HCT116 (cell line): ENCODE measurements at regions not wholly inside any gene's neighbourhood (a gene's known extent, or its start where the extent isn't known, plus 50 kb on each side); places are given as distances from the start of the nearest gene placed in this dataset.

Source experiments
- ATAC-seq: fragments of 200-7000 bp; cut with Tn5 transposase; 2 replicates; pipeline ENCODE4 v1.9.1; 2020; ENCODE audit warnings: mild to moderate bottlenecking, moderate library complexity
- BruUV-seq: library from RNA; stranded (reverse); fragments of 400-500 nt; replicated peaks from 2 replicates; lab custom pipeline; 2021; lab: Mats Ljungman, UMichigan
- CTCF ChIA-PET: fragments of 300-600 bp; sonication (Branson Sonifier 250); formaldehyde crosslinking; loops from one replicate; lab custom pipeline; 2021; ENCODE audit warnings: antibody characterized with exemption; lab: Charles Lee
- POLR2A ChIA-PET: fragments of 300-600, 350-600 bp; sonication (Branson Sonifier 250); formaldehyde crosslinking; loops from one replicate; lab custom pipeline; 2021; ENCODE audit warnings: antibody characterized with exemption; lab: Charles Lee
- RAD21 ChIA-PET, 2 experiments: fragments of 300-600 bp; sonication (Branson Sonifier 250); formaldehyde crosslinking; loops; one replicate each; lab custom pipeline; 2023; ENCODE audit warnings: low total read pairs in 2 of 2; ENCODE audit not compliant: uncharacterized antibody in 2 of 2, unreplicated experiment in 2 of 2, low non-redundant PET in 1 of 2; lab: Charles Lee
- DNase-seq: peaks from one replicate; pipeline ENCODE4 v3.0.0-alpha.2; 2010; ENCODE audit warnings: low read depth, low spot score
- H2AFZ ChIP-seq: fragments of 200-600 bp; shearing (Covaris generic), sonication (generic); 2 replicates; pipeline ENCODE4 v1.6.1; 2017; ENCODE audit warnings: low read depth, mixed run types, mixed read lengths, antibody characterized with exemption, low read length; ENCODE audit not compliant: poor library complexity, severe bottlenecking
- H3K27ac ChIP-seq: 2 replicates; pipeline ENCODE4 v1.5.1; 2012; ENCODE audit warnings: low read depth, low read length
- H3K27me3 ChIP-seq: fragments of 200-600 bp; sonication (generic); 2 replicates; pipeline ENCODE4 v1.6.1; 2016; ENCODE audit warnings: mixed run types, low read length, mixed read lengths; ENCODE audit not compliant: insufficient read depth
- H3K36me3 ChIP-seq, 2 experiments: fragments of 200-500 bp in 1 of 2; fragments of 200-600 bp in 1 of 2; sonication (Bioruptor generic) in 1 of 2; sonication (generic) in 1 of 2; 2 replicates each; pipeline versions ENCODE4 v1.5.1 to v1.6.1; 2014 to 2016; ENCODE audit warnings: low read length in 2 of 2, inconsistent platforms in 1 of 2, mixed read lengths in 1 of 2, mixed run types in 1 of 2; ENCODE audit not compliant: insufficient read depth in 2 of 2, control insufficient read depth in 1 of 2
- H3K4me1 ChIP-seq, 2 experiments: fragments of 200-600 bp in 1 of 2; sonication (generic) in 1 of 2; 2 replicates each; pipeline versions ENCODE4 v1.5.1 to v1.6.1; 2012 to 2017; ENCODE audit warnings: low read length in 2 of 2, inconsistent platforms in 1 of 2, mild to moderate bottlenecking in 1 of 2, mixed read lengths in 1 of 2, mixed run types in 1 of 2, moderate library complexity in 1 of 2; ENCODE audit not compliant: insufficient read depth in 2 of 2, control insufficient read depth in 1 of 2
- H3K4me2 ChIP-seq: fragments of 200-600 bp; sonication (generic); 2 replicates; pipeline ENCODE4 v1.6.1; 2017; ENCODE audit warnings: mixed run types, low read length, mixed read lengths
- H3K4me3 ChIP-seq, 2 experiments: fragments of 200-600 bp in 1 of 2; sonication (generic) in 1 of 2; replicated peaks in 1 of 2; 2 replicates each; pipeline ENCODE4 v1.5.1; 2011 to 2016; ENCODE audit warnings: low read length in 2 of 2, control low read depth in 1 of 2, low read depth in 1 of 2, mild to moderate bottlenecking in 1 of 2, mixed read lengths in 1 of 2, mixed run types in 1 of 2
- H3K79me2 ChIP-seq: fragments of 200-600 bp; sonication (generic); 2 replicates; pipeline ENCODE4 v1.6.1; 2017; ENCODE audit warnings: mild to moderate bottlenecking, mixed run types, low read length, moderate library complexity, mixed read lengths; ENCODE audit not compliant: insufficient read depth
- H3K9ac ChIP-seq: fragments of 200-600 bp; sonication (generic); 2 replicates; pipeline ENCODE4 v1.6.1; 2016; ENCODE audit warnings: low read length, mixed read lengths
- H3K9me2 ChIP-seq: fragments of 200-600 bp; sonication (generic), shearing (Covaris generic); 2 replicates; pipeline ENCODE4 v1.6.1; 2017; ENCODE audit warnings: mixed run types, mild to moderate bottlenecking, moderate library complexity; ENCODE audit not compliant: insufficient read depth
- H3K9me3 ChIP-seq, 2 experiments: fragments of 200-500 bp in 1 of 2; fragments of 200-600 bp in 1 of 2; sonication (Bioruptor generic) in 1 of 2; sonication (generic) in 1 of 2; 2 replicates each; pipeline ENCODE4 v1.6.1; 2014 to 2017; ENCODE audit warnings: low read length in 2 of 2, mixed read lengths in 2 of 2, inconsistent platforms in 1 of 2, low read depth in 1 of 2, mild to moderate bottlenecking in 1 of 2, mixed run types in 1 of 2, moderate library complexity in 1 of 2; ENCODE audit not compliant: control insufficient read depth in 1 of 2, insufficient read depth in 1 of 2
- H4K20me1 ChIP-seq: fragments of 200-600 bp; sonication (generic), shearing (Covaris generic); 2 replicates; pipeline ENCODE4 v1.6.1; 2017; ENCODE audit warnings: mixed run types, mild to moderate bottlenecking, moderate library complexity; ENCODE audit not compliant: insufficient read depth
- CBX3 ChIP-seq: IDR thresholded peaks from 2 replicates; pipeline ENCODE4 v1.6.1; 2012; ENCODE audit warnings: low read depth
- CEBPB ChIP-seq: IDR thresholded peaks from 2 replicates; pipeline ENCODE4 v1.6.1; 2012; ENCODE audit warnings: low read depth
- CTCF ChIP-seq, 3 experiments: fragments of 200-600 bp in 1 of 3; sonication (generic) in 1 of 3; IDR thresholded peaks in 2 of 3; conservative IDR thresholded peaks in 1 of 3; 2 replicates each; pipeline ENCODE4 v1.5.1; 2012 to 2017; ENCODE audit warnings: low read depth in 2 of 3, low read length in 2 of 3, antibody characterized with exemption in 1 of 3, borderline replicate concordance in 1 of 3, control low read depth in 1 of 3, mild to moderate bottlenecking in 1 of 3, mixed read lengths in 1 of 3, mixed run types in 1 of 3, moderate library complexity in 1 of 3; ENCODE audit not compliant: insufficient read depth in 1 of 3
- EGR1 ChIP-seq: IDR thresholded peaks from 2 replicates; pipeline ENCODE4 v1.6.1; 2012; ENCODE audit warnings: low read depth
- ELF1 ChIP-seq: IDR thresholded peaks from 2 replicates; pipeline ENCODE4 v1.6.1; 2012; ENCODE audit warnings: low read depth, borderline replicate concordance
- JUND ChIP-seq: IDR thresholded peaks from 2 replicates; pipeline ENCODE4 v1.6.1; 2012
- POLR2A ChIP-seq: IDR thresholded peaks from 2 replicates; pipeline ENCODE4 v1.7.0; 2011; ENCODE audit warnings: borderline replicate concordance; ENCODE audit not compliant: insufficient read depth, insufficient read length; ENCODE audit errors: extremely low read depth
- POLR2AphosphoS5 ChIP-seq: IDR thresholded peaks from 2 replicates; pipeline ENCODE4 v1.6.1; 2011; ENCODE audit warnings: mild to moderate bottlenecking, low read depth, low read length, moderate library complexity
- RAD21 ChIP-seq: IDR thresholded peaks from 2 replicates; pipeline ENCODE4 v1.6.1; 2012; ENCODE audit warnings: low read depth, mild to moderate bottlenecking
- SIN3A ChIP-seq: IDR thresholded peaks from 2 replicates; pipeline ENCODE4 v1.6.1; 2012; ENCODE audit warnings: low read depth
- SRF ChIP-seq: IDR thresholded peaks from 2 replicates; pipeline ENCODE4 v1.6.1; 2012; ENCODE audit warnings: low read depth
- YY1 ChIP-seq: IDR thresholded peaks from 2 replicates; pipeline ENCODE4 v1.6.1; 2011; ENCODE audit warnings: low read length, low read depth, moderate library complexity, mild to moderate bottlenecking; ENCODE audit not compliant: insufficient replicate concordance; ENCODE audit errors: extremely low read depth
- ZFX ChIP-seq: fragments of 450-650 bp; IDR thresholded peaks from 2 replicates; pipeline ENCODE4 v1.6.1; 2017
- ZNF274 ChIP-seq: fragments of 200-500 bp; sonication (Bioruptor generic); IDR thresholded peaks from 2 replicates; pipeline ENCODE4 v1.6.1; 2014; ENCODE audit warnings: mild to moderate bottlenecking, low read depth, low read length, inconsistent platforms
- intact Hi-C: fragments of 100-400 bp; cut with micrococcal nuclease; formaldehyde crosslinking; loops from 2 replicates; pipeline ENCODE4 v1.10.0; 2022
- TF ChIP-seq, protein P1 (sequence below): IDR thresholded peaks from 2 replicates; pipeline ENCODE4 v1.6.1; 2012
- TF ChIP-seq, protein P2 (sequence below): IDR thresholded peaks from 2 replicates; pipeline ENCODE4 v1.6.1; 2011; ENCODE audit warnings: mild to moderate bottlenecking, low read length, moderate library complexity; ENCODE audit not compliant: insufficient replicate concordance; ENCODE audit errors: extremely low read depth

DNA sequence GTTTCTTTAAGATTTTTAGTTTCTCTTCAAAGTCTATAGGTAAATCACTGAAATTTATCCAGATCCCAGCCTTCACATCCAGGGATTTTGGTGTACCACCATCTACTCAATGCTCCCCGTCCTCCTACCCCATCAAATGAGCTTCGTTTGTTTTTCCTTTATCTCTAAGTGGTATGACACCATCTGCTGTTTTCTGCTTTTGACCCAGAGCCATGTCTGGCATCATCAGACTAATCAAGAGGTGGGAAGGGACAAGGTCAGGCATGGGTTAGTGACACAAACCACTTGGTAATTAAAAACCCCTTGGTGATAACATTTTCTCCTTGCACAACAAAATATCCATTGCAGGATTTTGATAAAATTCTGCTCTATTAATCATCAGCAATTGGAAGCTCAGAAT lies 92.7 kb upstream of the GOLGA8J start (continued):
- no peak for TF ChIP-seq CTCF (IDR thresholded peaks at IDR 0.05 in 2 of 3, conservative IDR thresholded peaks at IDR 0.05 in 1 of 3; ENCODE audit: borderline replicate concordance in 1 of 3, insufficient read depth in 1 of 3, low read depth in 2 of 3, low read length in 2 of 3)

DNA sequence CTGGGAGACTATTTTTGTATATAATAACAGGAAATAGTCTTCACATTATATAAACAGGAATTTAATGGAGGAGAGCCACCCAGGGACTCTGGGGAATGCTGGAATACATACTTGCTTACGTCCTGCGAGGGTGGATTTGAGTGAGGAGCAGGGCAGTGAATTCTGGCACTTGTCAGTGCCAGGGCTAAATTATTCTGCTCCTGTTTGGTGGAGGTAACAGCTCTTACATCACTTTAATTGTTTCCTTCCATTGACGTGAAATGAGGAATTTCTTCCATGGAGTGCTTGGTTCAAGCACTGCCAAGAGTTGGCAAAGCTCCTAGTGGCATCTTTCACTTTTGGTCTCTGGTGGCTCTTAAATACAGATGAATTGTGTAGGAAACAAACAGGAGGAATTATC lies 94.1 kb upstream of the GOLGA8J start:
- Histone ChIP-seq H3K9me2 (no peaks in the 10 kb centered on the region), H3K9ac (no peak overlapping the region), H3K4me3 (no peak overlapping the region), H3K4me2 (no peak overlapping the region), H3K9me3 (no peaks in the 10 kb centered on the region), H2AFZ (no peak overlapping the region), H3K27me3 (no peaks in the 10 kb centered on the region), H3K27ac (no peak overlapping the region), H3K4me1 (no peaks in the 10 kb centered on the region), H3K36me3 (no peaks in the 10 kb centered on the region), H4K20me1 (no peaks in the 10 kb centered on the region), H3K79me2 (no peaks in the 10 kb centered on the region)
- ATAC-seq (no peak), DNase-seq (no peak)
- RAD21 ChIA-PET = no interaction called here
- intact Hi-C loops = loop anchor here (10.0 kb wide), 1 partner anchor 54 kb away; no protein-coding TSS in a partner anchor
- POLR2A ChIA-PET = no interaction called here
- BruUV-seq = no TSS peak
- CTCF ChIA-PET = no interaction called here
- TF ChIP-seq JUND (no peak), ELF1 (no peak), SRF (no peak), ZNF274 (no peak), YY1 (no peak), SIN3A (no peak), CEBPB (no peak), ZFX (no peak), CBX3 (no peak), RAD21 (no peak), POLR2AphosphoS5 (no peak), POLR2A (no peak), CTCF (IDR thresholded peaks at IDR 0.05 in 2 of 3, conservative IDR thresholded peaks at IDR 0.05 in 1 of 3; ENCODE audit: borderline replicate concordance in 1 of 3, insufficient read depth in 1 of 3, low read depth in 2 of 3, low read length in 2 of 3) (no peak), EGR1 (no peak)
- TF ChIP-seq, protein P1, sequence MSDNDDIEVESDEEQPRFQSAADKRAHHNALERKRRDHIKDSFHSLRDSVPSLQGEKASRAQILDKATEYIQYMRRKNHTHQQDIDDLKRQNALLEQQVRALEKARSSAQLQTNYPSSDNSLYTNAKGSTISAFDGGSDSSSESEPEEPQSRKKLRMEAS = no peak
- TF ChIP-seq, protein P2, sequence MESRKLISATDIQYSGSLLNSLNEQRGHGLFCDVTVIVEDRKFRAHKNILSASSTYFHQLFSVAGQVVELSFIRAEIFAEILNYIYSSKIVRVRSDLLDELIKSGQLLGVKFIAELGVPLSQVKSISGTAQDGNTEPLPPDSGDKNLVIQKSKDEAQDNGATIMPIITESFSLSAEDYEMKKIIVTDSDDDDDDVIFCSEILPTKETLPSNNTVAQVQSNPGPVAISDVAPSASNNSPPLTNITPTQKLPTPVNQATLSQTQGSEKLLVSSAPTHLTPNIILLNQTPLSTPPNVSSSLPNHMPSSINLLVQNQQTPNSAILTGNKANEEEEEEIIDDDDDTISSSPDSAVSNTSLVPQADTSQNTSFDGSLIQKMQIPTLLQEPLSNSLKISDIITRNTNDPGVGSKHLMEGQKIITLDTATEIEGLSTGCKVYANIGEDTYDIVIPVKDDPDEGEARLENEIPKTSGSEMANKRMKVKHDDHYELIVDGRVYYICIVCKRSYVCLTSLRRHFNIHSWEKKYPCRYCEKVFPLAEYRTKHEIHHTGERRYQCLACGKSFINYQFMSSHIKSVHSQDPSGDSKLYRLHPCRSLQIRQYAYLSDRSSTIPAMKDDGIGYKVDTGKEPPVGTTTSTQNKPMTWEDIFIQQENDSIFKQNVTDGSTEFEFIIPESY = no peak
